Heart right ventricle (tissue), 16 donors: ENCODE measurements at regions not wholly inside any gene's neighbourhood (a gene's known extent, or its start where the extent isn't known, plus 50 kb on each side); places are given as distances from the start of the nearest gene placed in this dataset.
A peak's percentile ranks its signal among the peaks of the same experiment; 100 is the strongest.

Experiments
- ATAC-seq, 8 donors: fragments of 200-7000 bp; cut with Tn5 transposase; one replicate each; pipeline ENCODE4 v1.9.1; 2020; ENCODE audit warnings: mild to moderate bottlenecking in 8 of 8, moderate library complexity in 8 of 8, moderate number of reproducible peaks in 1 of 8
- DNase-seq, 2 donors: peaks; one replicate each; pipeline ENCODE4 v3.0.0-alpha.2; 2020
- H3K27ac ChIP-seq, 10 donors: fragments of 200-600 bp; sonication (generic) in 2 of 10; one replicate each; pipeline versions ENCODE4 v1.5.0 to v1.8.0; 2020 to 2022; ENCODE audit warnings: mild to moderate bottlenecking in 3 of 10
- H3K27me3 ChIP-seq, 7 donors: fragments of 200-600 bp; one replicate each; pipeline ENCODE4 v1.8.0; 2021 to 2022; ENCODE audit warnings: mild to moderate bottlenecking in 2 of 7
- H3K36me3 ChIP-seq, 9 donors: fragments of 200-600 bp; sonication (generic) in 1 of 9; one replicate each; pipeline versions ENCODE4 v1.5.0 to v1.8.0; 2020 to 2022; ENCODE audit warnings: mild to moderate bottlenecking in 2 of 9
- H3K4me1 ChIP-seq, 9 donors: fragments of 200-600 bp; sonication (generic) in 1 of 9; one replicate each; pipeline versions ENCODE4 v1.5.0 to v1.8.0; 2020 to 2022; ENCODE audit warnings: mild to moderate bottlenecking in 4 of 9
- H3K4me3 ChIP-seq, 10 donors: fragments of 200-600 bp; sonication (generic) in 2 of 10; one replicate each; pipeline versions ENCODE4 v1.5.0 to v1.8.0; 2020 to 2022; ENCODE audit warnings: mild to moderate bottlenecking in 7 of 10, moderate library complexity in 2 of 10
- H3K9me3 ChIP-seq, 11 donors: fragments of 200-600 bp in 10 of 11; sonication (generic) in 2 of 11; one replicate each; pipeline versions ENCODE4 v1.5.0 to v1.8.0; 2013 to 2022; ENCODE audit warnings: mild to moderate bottlenecking in 2 of 11, control low read depth in 1 of 11, moderate library complexity in 1 of 11
- WGBS, 2 donors: extraction: QIAGEN DNeasy Blood & Tissue Kit; methylation state at CpG; one replicate each; pipeline ENCODE4 v1.1.7; 2013; ENCODE audit warnings: inconsistent platforms in 1 of 2; 5-methylcytosine and 5-hydroxymethylcytosine counted together
- intact Hi-C, 10 donors: fragments of 100-400 bp; cut with DNase I; formaldehyde crosslinking; loops; one replicate each; pipeline versions ENCODE4 v1.11.1 to v1.14.2; 2022
- TF ChIP-seq, protein P1 (sequence below), 9 donors: fragments of 200-600 bp; sonication (generic) in 2 of 9; IDR thresholded peaks; one replicate each; pipeline versions ENCODE4 v1.5.0 to v1.8.0; 2021 to 2022; ENCODE audit warnings: antibody characterized with exemption in 9 of 9, mild to moderate bottlenecking in 5 of 9, moderate library complexity in 1 of 9
- donor health status: Arrhythmogenic right ventricular cardiomyopathy.
- donor health status: ischemic (EF 13 %, LVEDD 7.1; RV severe dilation, severe dysfunction).
- donor health status: healthy with polysubstance abuse.
- donor health status: DM: no; HTN: yes; CAD: no.
- donor health status: DM: no; HTN: no; CAD: no.
- donor health status: ischemic (EF 25% LVEDD 6.9; RV normal size, moderate dysfunction).
- donor health status: ischemic (EF 25% LVEDD 5.7; RV mildly dilated, moderate dysfunction).
- donor health status: healthy.
- donor health status: DM: yes; HTN: yes; CAD: no.
- donor health status: Ischemic cardiomyopathy.
- donor health status: ischemic (EF 35%, LVEDD 5.7; RV mildly dilated, moderate dysfunction).
- donor health status: nonischemic (EF 11% LVEDD 7.7; RV severe dilation, severe dysfunction).
- donor health status: DM: yes; HTN: yes; CAD: no.
- donor health status: PGD.
- donor health status: ischemic (EF 29% LVEDD 5.4; RV normal size, mild dysfunction).
- donor health status: nonischemic (EF 23%, LVEDD 6.1; RV moderate dilation, normal function).

- Histone ChIP-seq H3K27me3 (no peaks in the 10 kb centered on the region), H3K9me3 (no peaks in the 10 kb centered on the region), H3K4me3 (no peak overlapping the region), H3K4me1 (no peaks in the 10 kb centered on the region), H3K36me3 (no peaks in the 10 kb centered on the region), H3K27ac (no peak overlapping the region)
- WGBS, 2 donors, result 53 to 67% methylated on average over 1 of the region's 1 CpG
- TF ChIP-seq, protein P1, sequence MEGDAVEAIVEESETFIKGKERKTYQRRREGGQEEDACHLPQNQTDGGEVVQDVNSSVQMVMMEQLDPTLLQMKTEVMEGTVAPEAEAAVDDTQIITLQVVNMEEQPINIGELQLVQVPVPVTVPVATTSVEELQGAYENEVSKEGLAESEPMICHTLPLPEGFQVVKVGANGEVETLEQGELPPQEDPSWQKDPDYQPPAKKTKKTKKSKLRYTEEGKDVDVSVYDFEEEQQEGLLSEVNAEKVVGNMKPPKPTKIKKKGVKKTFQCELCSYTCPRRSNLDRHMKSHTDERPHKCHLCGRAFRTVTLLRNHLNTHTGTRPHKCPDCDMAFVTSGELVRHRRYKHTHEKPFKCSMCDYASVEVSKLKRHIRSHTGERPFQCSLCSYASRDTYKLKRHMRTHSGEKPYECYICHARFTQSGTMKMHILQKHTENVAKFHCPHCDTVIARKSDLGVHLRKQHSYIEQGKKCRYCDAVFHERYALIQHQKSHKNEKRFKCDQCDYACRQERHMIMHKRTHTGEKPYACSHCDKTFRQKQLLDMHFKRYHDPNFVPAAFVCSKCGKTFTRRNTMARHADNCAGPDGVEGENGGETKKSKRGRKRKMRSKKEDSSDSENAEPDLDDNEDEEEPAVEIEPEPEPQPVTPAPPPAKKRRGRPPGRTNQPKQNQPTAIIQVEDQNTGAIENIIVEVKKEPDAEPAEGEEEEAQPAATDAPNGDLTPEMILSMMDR (IDR thresholded peaks at IDR 0.05), result no peak
- peak in 1 of 8 donors; percentile 46 for ATAC-seq
- no peak for DNase-seq
- intact Hi-C loops, result no loop called here
Measured at GRCh38 chr5:44565360-44565759, 176.1 kb upstream of the FGF10 start.

DNA sequence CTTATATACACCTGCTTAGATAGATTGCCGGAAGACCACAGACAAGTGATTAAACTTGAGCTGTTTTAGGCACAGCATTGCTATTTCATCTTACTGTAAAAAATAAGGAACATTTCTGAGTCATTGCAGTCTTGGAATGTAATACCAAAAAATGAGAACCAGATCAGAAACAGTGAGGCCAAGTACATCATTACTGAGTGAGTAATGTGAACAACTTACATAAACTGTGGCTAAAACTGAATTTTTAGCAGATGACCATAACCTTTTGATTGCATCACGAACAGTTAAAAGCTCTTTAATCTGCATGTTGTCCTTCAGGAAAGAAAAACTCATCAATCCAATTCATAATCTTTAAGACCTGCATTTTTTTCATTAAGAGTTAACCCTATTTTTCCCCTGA is 157.1 kb upstream of the FGF10 start:
- WGBS, 2 donors, result 64 to 78% methylated on average over 2 of the region's 2 CpGs
- TF ChIP-seq, protein P1 (IDR thresholded peaks at IDR 0.05), result no peak
- Histone ChIP-seq H3K4me1 (no peaks in the 10 kb centered on the region), H3K9me3 (no peaks in the 10 kb centered on the region), H3K36me3 (no peaks in the 10 kb centered on the region), H3K27me3 (no peaks in the 10 kb centered on the region), H3K4me3 (no peak overlapping the region), H3K27ac (peak overlapping the region in 1 of 10 donors; percentile 3)
- intact Hi-C loops, result no loop called here
- ATAC-seq (peak in 3 of 8 donors; percentile 58 to 78 (median 63)), DNase-seq (no peak)

DNA sequence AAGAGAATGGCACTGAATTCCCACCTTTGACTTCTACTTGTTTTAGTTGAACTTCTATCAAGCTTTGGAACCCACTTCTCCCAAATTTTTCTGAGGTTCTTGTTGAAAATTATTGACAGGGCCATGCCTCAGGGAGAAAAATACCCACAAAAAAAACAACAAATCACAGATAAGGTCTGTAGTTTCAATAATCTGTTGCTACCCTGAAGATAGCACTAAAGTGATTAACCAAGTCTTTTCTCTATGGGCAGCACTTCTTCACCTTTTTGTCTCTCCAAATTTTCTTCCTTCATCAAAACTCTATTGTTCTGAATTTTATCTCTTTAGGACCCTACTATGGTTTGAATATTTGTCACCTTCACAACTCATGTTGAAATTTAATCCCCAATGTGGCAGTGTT is 154.3 kb upstream of the FGF10 start:
- TF ChIP-seq, protein P1 (IDR thresholded peaks at IDR 0.05), result no peak
- no peak overlapping the region for H3K4me3 ChIP-seq
- H3K27ac ChIP-seq, result no peak overlapping the region
- no peak for ATAC-seq
- H3K4me1 ChIP-seq, result no peaks in the 10 kb centered on the region
- no peaks in the 10 kb centered on the region for H3K9me3 ChIP-seq
- no peaks in the 10 kb centered on the region for H3K36me3 ChIP-seq
- intact Hi-C loops, result no loop called here
- DNase-seq, result no peak
- no peaks in the 10 kb centered on the region for H3K27me3 ChIP-seq

- DNase-seq, result no peak
- intact Hi-C loops, result no loop called here
- no peaks in the 10 kb centered on the region for H3K27me3 ChIP-seq
- H3K4me1 ChIP-seq, result no peaks in the 10 kb centered on the region
- no peaks in the 10 kb centered on the region for H3K36me3 ChIP-seq
- H3K4me3 ChIP-seq, result no peak overlapping the region
- no peak for ATAC-seq
- no peak overlapping the region for H3K27ac ChIP-seq
- 69 to 85% methylated on average over 1 of the region's 1 CpG for WGBS, 2 donors
- H3K9me3 ChIP-seq, result no peaks in the 10 kb centered on the region
- TF ChIP-seq, protein P1 (IDR thresholded peaks at IDR 0.05), result no peak
Measured at GRCh38 chr5:44542470-44542869, 153.2 kb upstream of the FGF10 start.

DNA sequence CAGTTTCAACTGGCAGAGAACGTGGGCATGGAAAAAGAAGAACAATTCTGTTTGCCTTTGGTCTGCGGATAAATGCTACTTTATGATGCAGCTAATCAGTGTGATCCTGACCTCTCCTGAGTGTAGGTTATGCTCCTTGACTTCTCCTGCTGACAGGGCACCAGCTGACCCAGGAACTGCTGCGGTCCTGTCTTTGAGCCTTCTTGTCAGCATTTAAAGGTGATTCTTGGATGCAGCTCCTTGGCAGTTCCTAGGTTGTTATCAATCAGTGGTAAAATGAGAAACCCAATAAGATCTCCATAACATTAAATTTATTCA is 150.3 kb upstream of the FGF10 start:
- intact Hi-C loops, result loop anchor here in 5 of 10 donors (5.0 to 10.0 kb wide), 2 partner anchors 233 to 235 kb away; no protein-coding TSS in a partner anchor

More for the DNA sequence above, 150.3 kb upstream of the FGF10 start:
- ATAC-seq (no peak), DNase-seq (no peak)
- Histone ChIP-seq H3K36me3 (no peaks in the 10 kb centered on the region), H3K4me3 (no peak overlapping the region), H3K4me1 (no peaks in the 10 kb centered on the region), H3K27me3 (no peaks in the 10 kb centered on the region), H3K9me3 (no peaks in the 10 kb centered on the region), H3K27ac (no peak overlapping the region)
- WGBS, 2 donors, result 70 to 75% methylated on average over 3 of the region's 3 CpGs
- TF ChIP-seq, protein P1 (IDR thresholded peaks at IDR 0.05), result no peak
